NT2/D1 (cell line): ENCODE measurements at regions not wholly inside any gene's neighbourhood (a gene's known extent, or its start where the extent isn't known, plus 50 kb on each side); places are given as distances from the start of the nearest gene placed in this dataset.

Experiments used
- DNase-seq: peaks from one replicate; pipeline ENCODE4 v3.0.0-alpha.2; 2011; ENCODE audit warnings: low read depth, low spot score
- H3K27me3 ChIP-seq: 2 replicates; pipeline ENCODE4 v1.6.0; 2011; ENCODE audit warnings: mild to moderate bottlenecking; ENCODE audit not compliant: insufficient read length, insufficient read depth
- H3K36me3 ChIP-seq: 2 replicates; pipeline ENCODE4 v1.6.1; 2011; ENCODE audit warnings: mild to moderate bottlenecking, low read length, mixed read lengths; ENCODE audit not compliant: insufficient read depth, insufficient read length
- H3K4me1 ChIP-seq: 2 replicates; pipeline ENCODE4 v1.5.1; 2011; ENCODE audit not compliant: insufficient read depth, insufficient read length
- H3K4me3 ChIP-seq: 2 replicates; pipeline ENCODE4 v1.5.1; 2011; ENCODE audit warnings: low read depth; ENCODE audit not compliant: insufficient read length
- H3K9ac ChIP-seq: 2 replicates; pipeline ENCODE4 v1.6.0; 2011; ENCODE audit warnings: low read depth; ENCODE audit not compliant: insufficient read length
- H3K9me3 ChIP-seq: 2 replicates; pipeline ENCODE4 v1.5.1; 2011; ENCODE audit warnings: mild to moderate bottlenecking, low read length; ENCODE audit not compliant: insufficient read depth
- SUZ12 ChIP-seq: IDR thresholded peaks from 2 replicates; pipeline ENCODE4 v1.6.1; 2011; ENCODE audit not compliant: insufficient read length, insufficient read depth; ENCODE audit errors: extremely low read depth
- YY1 ChIP-seq: IDR thresholded peaks from 2 replicates; pipeline ENCODE4 v1.6.1; 2011; ENCODE audit not compliant: insufficient read length, insufficient read depth
- ZNF274 ChIP-seq: IDR thresholded peaks from 2 replicates; pipeline ENCODE4 v1.6.1; 2011; ENCODE audit warnings: mild to moderate bottlenecking, low read depth, low read length

DNA sequence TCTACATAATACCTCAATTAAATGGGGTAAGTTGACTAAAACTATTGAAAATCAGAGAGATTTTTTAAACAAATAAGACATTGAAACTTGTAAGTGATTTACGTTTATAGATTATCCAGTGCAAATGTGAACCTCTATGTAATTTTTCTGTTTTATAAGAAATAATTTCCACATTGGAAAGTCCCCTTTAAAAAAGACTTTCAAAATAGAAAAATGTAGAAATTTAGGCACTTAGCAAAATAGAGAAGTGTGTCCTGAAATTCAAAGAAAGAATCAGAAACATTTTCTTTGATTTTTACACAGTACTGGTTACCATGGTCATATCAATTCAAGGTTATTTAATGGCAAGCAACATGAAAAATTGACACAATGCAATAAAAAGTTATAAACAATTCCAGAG is 290.9 kb upstream of the GPR149 start:
- H3K36me3 ChIP-seq, result no peaks in the 10 kb centered on the region
- H3K9ac ChIP-seq, result no peak overlapping the region
- H3K4me3 ChIP-seq, result no peak overlapping the region
- no peaks in the 10 kb centered on the region for H3K9me3 ChIP-seq
- H3K27me3 ChIP-seq, result no peaks in the 10 kb centered on the region
- DNase-seq, result no peak
- no peaks in the 10 kb centered on the region for H3K4me1 ChIP-seq
- no peak for TF ChIP-seq SUZ12

DNA sequence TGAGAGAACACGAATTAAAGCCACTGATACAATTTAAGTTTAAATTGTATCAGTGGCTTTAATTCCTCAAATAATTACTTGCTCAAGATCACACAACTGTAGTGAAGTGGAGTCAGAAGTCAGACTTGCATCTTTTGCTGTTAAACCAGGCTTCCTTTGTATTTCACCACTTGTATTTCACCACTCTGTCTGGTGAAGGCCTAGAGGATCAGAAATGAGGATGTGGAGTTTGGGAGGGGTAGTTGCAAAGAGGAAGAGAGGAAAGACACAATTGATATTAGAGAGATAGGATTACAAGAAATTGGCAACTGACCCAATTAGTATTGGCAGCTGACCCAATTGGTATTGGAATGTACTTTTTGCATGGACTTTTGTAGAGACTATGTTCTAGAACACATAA is 288.1 kb upstream of the GPR149 start:
- H3K36me3 ChIP-seq, result no peaks in the 10 kb centered on the region
- H3K27me3 ChIP-seq, result no peaks in the 10 kb centered on the region
- H3K4me3 ChIP-seq, result no peak overlapping the region
- no peak overlapping the region for H3K9ac ChIP-seq
- no peak for DNase-seq
- no peak for TF ChIP-seq YY1
- no peak for TF ChIP-seq ZNF274
- TF ChIP-seq SUZ12, result no peak
- no peaks in the 10 kb centered on the region for H3K4me1 ChIP-seq
- no peaks in the 10 kb centered on the region for H3K9me3 ChIP-seq

DNA sequence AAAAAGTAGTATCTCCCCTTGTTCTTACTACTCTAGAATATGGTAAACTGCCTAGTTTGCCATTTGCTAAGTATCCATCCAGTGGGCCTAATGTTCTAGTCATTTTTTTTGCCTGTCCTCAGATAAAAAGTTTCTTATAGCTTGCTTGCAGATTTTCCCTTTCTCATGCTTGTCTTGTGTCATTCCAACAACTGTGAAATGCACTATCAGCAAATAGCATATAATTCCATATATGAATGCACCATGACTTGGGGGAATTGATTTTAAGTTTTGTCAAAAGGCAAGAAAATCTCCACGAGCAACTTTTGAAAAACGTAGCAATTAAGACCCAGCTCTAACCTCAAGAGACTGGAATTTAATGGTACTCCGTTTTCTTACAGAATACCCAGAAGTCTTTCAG is 286.2 kb upstream of the GPR149 start:
- Histone ChIP-seq H3K4me3 (no peak overlapping the region), H3K9ac (no peak overlapping the region), H3K27me3 (no peaks in the 10 kb centered on the region), H3K4me1 (no peaks in the 10 kb centered on the region), H3K9me3 (no peaks in the 10 kb centered on the region), H3K36me3 (no peaks in the 10 kb centered on the region)
- TF ChIP-seq YY1 (no peak), SUZ12 (no peak), ZNF274 (no peak)
- DNase-seq, result no peak

DNA sequence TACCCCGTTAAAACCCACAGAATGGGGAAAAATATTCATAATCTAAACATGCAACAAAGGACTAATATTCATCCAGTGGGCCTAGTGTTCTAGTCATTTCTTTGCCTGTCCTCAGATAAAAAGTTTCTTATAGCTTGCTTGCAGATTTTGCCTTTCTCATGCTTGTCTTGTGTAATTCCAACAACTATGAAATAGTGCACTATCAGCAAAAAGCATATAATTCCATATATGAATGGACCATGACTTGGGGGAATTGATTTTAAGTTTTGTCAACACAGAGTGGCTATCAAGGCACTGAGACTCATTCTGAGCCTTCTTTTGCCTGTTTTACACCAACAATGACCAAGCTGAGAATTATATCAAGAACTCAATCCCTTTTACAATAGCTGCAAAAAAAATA is 278.6 kb upstream of the GPR149 start:
- Histone ChIP-seq H3K36me3 (no peaks in the 10 kb centered on the region), H3K27me3 (no peaks in the 10 kb centered on the region), H3K9ac (no peak overlapping the region), H3K4me3 (no peak overlapping the region), H3K4me1 (no peaks in the 10 kb centered on the region), H3K9me3 (no peaks in the 10 kb centered on the region)
- TF ChIP-seq YY1 (no peak), ZNF274 (no peak), SUZ12 (no peak)
- no peak for DNase-seq

DNA sequence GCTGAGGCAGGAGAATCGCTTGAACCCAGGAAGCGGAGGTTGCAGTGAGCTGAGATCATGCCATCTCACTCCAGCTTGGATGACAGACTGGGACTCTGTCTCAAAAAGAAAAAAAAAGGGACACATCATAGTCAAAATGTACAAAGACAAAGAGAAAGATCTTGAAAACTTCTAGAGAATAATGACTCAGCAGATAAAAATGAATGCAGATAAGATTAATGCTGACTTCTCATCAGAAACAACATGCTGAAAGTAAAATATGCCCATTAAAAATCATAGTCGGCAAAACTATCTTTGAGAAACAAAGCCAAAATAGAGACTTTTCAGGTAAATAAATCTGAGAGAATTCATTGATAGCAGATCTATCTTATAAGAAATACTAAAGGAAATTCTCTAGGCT is 271.1 kb upstream of the GPR149 start:
- TF ChIP-seq YY1, result no peak
- TF ChIP-seq ZNF274, result no peak
- no peak for TF ChIP-seq SUZ12
- no peaks in the 10 kb centered on the region for H3K27me3 ChIP-seq
- H3K36me3 ChIP-seq, result no peaks in the 10 kb centered on the region
- no peaks in the 10 kb centered on the region for H3K4me1 ChIP-seq
- no peak overlapping the region for H3K4me3 ChIP-seq
- H3K9ac ChIP-seq, result no peak overlapping the region
- no peak for DNase-seq
- no peaks in the 10 kb centered on the region for H3K9me3 ChIP-seq

DNA sequence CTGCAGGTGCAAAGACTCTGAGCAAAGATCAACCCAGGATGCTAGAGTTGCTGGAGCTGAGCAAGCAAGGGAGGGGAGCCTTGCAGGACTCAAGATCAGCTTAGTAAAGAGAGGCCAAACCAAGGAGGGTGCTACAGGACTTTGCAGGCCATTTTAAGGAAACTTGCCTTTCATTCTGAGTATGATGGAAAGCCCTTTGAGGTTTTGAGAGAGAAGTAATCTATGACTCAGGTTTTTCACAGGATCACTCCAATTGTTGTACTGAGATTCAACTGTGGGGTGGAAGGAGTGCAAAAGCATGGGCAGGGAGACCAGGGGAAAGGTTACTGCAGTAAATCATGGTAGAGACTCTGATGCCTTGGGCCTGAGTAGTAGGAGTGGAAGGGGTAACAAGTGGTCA is 260.4 kb upstream of the GPR149 start:
- Histone ChIP-seq H3K9ac (no peak overlapping the region), H3K4me3 (no peak overlapping the region), H3K36me3 (no peaks in the 10 kb centered on the region), H3K4me1 (no peaks in the 10 kb centered on the region), H3K27me3 (no peaks in the 10 kb centered on the region), H3K9me3 (no peaks in the 10 kb centered on the region)
- no peak for TF ChIP-seq ZNF274
- no peak for TF ChIP-seq YY1
- no peak for TF ChIP-seq SUZ12
- DNase-seq, result no peak

DNA sequence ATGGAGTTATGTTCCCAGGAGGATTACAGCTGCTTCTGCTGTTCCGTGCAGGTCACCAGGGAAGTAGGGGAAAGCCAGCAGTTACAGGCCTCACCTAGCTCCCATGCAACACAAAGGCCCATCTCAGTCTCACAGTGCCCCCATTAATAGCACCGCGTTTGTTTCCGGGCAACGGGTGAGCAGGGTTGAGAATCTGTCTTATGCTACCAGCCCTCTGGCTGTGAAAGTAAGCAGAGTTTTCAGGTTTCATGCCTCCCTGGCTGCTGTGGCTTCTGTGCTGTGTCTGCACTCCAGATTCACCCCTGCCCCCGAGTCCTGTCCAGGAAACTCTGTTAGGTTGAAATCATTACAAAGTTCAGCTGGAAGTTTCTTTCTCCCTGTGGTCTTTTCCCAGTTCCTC is 254.4 kb upstream of the GPR149 start:
- H3K27me3 ChIP-seq, result no peaks in the 10 kb centered on the region
- no peaks in the 10 kb centered on the region for H3K9me3 ChIP-seq
- no peaks in the 10 kb centered on the region for H3K4me1 ChIP-seq
- DNase-seq, result no peak
- H3K9ac ChIP-seq, result no peak overlapping the region
- no peaks in the 10 kb centered on the region for H3K36me3 ChIP-seq
- no peak overlapping the region for H3K4me3 ChIP-seq
- no peak for TF ChIP-seq SUZ12
- TF ChIP-seq ZNF274, result no peak
- no peak for TF ChIP-seq YY1

DNA sequence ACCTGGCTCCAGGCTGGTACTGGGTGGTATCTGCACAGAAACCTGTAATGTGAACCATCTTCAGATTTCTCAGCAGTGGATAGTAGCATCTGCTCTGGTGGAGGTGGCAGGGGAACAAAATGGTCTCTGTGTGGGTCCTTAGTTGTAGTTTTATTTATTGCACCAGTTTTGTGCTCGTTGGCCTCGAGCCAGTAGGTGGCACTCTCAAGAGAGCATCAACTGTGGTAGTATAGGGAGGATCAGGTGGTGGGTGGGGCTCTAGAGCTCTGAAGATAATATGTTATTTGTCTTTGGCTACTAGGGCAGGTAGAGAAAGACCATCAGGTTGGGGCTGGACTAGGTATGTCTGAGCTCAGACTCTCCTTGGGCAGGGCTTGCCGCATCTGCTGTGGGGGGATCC is 254.0 kb upstream of the GPR149 start:
- Histone ChIP-seq H3K9me3 (no peaks in the 10 kb centered on the region), H3K9ac (no peak overlapping the region), H3K4me3 (no peak overlapping the region), H3K27me3 (no peaks in the 10 kb centered on the region), H3K36me3 (no peaks in the 10 kb centered on the region), H3K4me1 (no peaks in the 10 kb centered on the region)
- no peak for TF ChIP-seq SUZ12
- no peak for TF ChIP-seq YY1
- TF ChIP-seq ZNF274, result no peak
- DNase-seq, result peak; percentile 15
